A673 (cell line): ENCODE measurements at regions not wholly inside any gene's neighbourhood (a gene's known extent, or its start where the extent isn't known, plus 50 kb on each side); places are given as distances from the start of the nearest gene placed in this dataset.

Experiments
- BruUV-seq: library from RNA; stranded (reverse); fragments of 400-500 nt; replicated peaks from 2 replicates; lab custom pipeline; 2021; lab: Mats Ljungman, UMichigan
- CTCF ChIA-PET: fragments of 300-600 bp; sonication (Branson Sonifier 250); formaldehyde crosslinking; loops from one replicate; lab custom pipeline; 2022; ENCODE audit warnings: antibody characterized with exemption; lab: Charles Lee
- POLR2A ChIA-PET: fragments of 300-600 bp; sonication (Branson Sonifier 250); formaldehyde crosslinking; loops from one replicate; lab custom pipeline; 2022; ENCODE audit warnings: antibody characterized with exemption; ENCODE audit not compliant: low non-redundant PET; lab: Charles Lee
- DNase-seq: peaks from one replicate; pipeline ENCODE4 v3.0.0-alpha.2; 2015; ENCODE audit warnings: low spot score
- H3K27ac ChIP-seq: fragments of 200-600 bp; sonication (generic); 2 replicates; pipeline ENCODE4 v1.5.1; 2016; ENCODE audit warnings: mixed run types, low read depth, mild to moderate bottlenecking, mixed read lengths, antibody characterized with exemption, low read length; ENCODE audit not compliant: poor library complexity, severe bottlenecking
- H3K27me3 ChIP-seq: fragments of 200-600 bp; sonication (generic); replicated peaks from 2 replicates; pipeline ENCODE4 v1.6.1; 2017; ENCODE audit warnings: mixed run types, low read depth, mild to moderate bottlenecking, mixed read lengths, antibody characterized with exemption, low read length; ENCODE audit not compliant: insufficient read depth, poor library complexity
- H3K36me3 ChIP-seq: fragments of 200-600 bp; sonication (generic); 2 replicates; pipeline ENCODE4 v1.6.1; 2016; ENCODE audit warnings: mixed run types, mild to moderate bottlenecking, mixed read lengths, antibody characterized with exemption, low read length; ENCODE audit not compliant: insufficient read depth, poor library complexity, severe bottlenecking
- H3K4me1 ChIP-seq: fragments of 200-600 bp; sonication (generic); 2 replicates; pipeline ENCODE4 v1.6.1; 2017; ENCODE audit warnings: mixed run types, mild to moderate bottlenecking, mixed read lengths, antibody characterized with exemption, low read length; ENCODE audit not compliant: insufficient read depth, poor library complexity, severe bottlenecking
- H3K4me3 ChIP-seq: fragments of 200-600 bp; sonication (generic); 2 replicates; pipeline ENCODE4 v1.5.1; 2016; ENCODE audit warnings: low read depth, mixed run types, mild to moderate bottlenecking, mixed read lengths, low read length; ENCODE audit not compliant: poor library complexity, severe bottlenecking
- H3K9me3 ChIP-seq: fragments of 200-600 bp; sonication (generic); 2 replicates; pipeline ENCODE4 v1.6.1; 2016; ENCODE audit warnings: mixed run types, low read depth, mild to moderate bottlenecking, mixed read lengths, antibody characterized with exemption, low read length; ENCODE audit not compliant: poor library complexity, severe bottlenecking
- CTCF ChIP-seq: fragments of 300-800, 200-600 bp; sonication (generic); conservative IDR thresholded peaks from 2 replicates; pipeline ENCODE4 v1.5.1; 2017; ENCODE audit warnings: low read depth, mild to moderate bottlenecking, antibody characterized with exemption, low read length, moderate library complexity, mixed read lengths
- EZH2 ChIP-seq: fragments of 200-600 bp; sonication (generic); IDR thresholded peaks from 2 replicates; pipeline ENCODE4 v1.6.1; 2017; ENCODE audit warnings: borderline replicate concordance, low read depth, mild to moderate bottlenecking, mixed read lengths, antibody characterized with exemption, low read length; ENCODE audit not compliant: poor library complexity, severe bottlenecking
- intact Hi-C: fragments of 100-400 bp; cut with micrococcal nuclease; formaldehyde crosslinking; loops from one replicate; pipeline ENCODE4 v1.10.0; 2022; ENCODE audit not compliant: unreplicated experiment

DNA sequence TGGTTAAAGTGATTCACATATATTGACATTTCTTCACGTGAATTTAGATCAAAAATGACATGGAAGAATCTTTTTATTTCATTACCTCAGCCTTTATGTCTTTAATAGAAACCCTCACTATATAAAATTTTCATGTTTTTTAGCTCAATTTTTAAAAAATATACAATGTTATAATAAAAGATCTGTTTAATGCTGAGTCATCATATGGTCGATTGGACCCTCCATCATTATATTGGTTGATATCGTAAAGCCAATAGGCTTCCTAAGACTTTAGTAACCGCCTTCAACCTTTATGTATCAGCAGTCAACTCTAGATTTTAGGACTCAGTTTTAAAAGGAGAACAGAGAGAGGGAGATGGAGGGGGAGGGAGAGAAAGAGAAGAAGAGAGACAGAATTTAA lies 162.3 kb upstream of the FERD3L start:
- POLR2A ChIA-PET, result no interaction called here
- DNase-seq, result no peak
- CTCF ChIA-PET, result no interaction called here
- Histone ChIP-seq H3K27me3 (no peaks in the 10 kb centered on the region), H3K27ac (no peak overlapping the region), H3K4me1 (no peaks in the 10 kb centered on the region), H3K36me3 (no peaks in the 10 kb centered on the region), H3K9me3 (no peaks in the 10 kb centered on the region), H3K4me3 (no peak overlapping the region)
- TF ChIP-seq CTCF (no peak), EZH2 (no peak)
- intact Hi-C loops, result no loop called here
- BruUV-seq, result no TSS peak

DNA sequence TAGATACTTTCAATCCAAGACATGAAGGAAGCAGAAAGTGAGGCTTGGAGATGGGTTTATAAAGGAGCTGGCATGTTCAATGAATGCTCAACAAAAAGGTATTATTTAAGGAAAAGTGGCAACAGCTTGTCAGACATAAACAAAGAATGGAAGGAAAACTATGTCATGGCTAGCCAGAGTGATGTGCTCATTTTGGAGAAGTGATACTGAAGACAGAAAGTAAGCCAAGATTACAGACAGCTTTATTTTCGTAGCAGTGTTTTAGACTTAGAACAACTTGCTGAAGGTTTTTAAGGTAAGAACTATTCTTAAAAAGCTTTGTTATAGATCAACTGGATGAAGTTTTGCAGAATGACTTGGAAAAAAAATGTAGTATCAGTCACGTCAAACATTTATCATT lies 160.5 kb upstream of the FERD3L start:
- TF ChIP-seq EZH2, result no peak
- TF ChIP-seq CTCF, result no peak
- Histone ChIP-seq H3K4me3 (no peak overlapping the region), H3K27ac (no peak overlapping the region), H3K9me3 (no peaks in the 10 kb centered on the region), H3K4me1 (no peaks in the 10 kb centered on the region), H3K36me3 (no peaks in the 10 kb centered on the region), H3K27me3 (no peaks in the 10 kb centered on the region)
- POLR2A ChIA-PET, result no interaction called here
- no peak for DNase-seq
- CTCF ChIA-PET, result no interaction called here
- no TSS peak for BruUV-seq
- intact Hi-C loops, result no loop called here

DNA sequence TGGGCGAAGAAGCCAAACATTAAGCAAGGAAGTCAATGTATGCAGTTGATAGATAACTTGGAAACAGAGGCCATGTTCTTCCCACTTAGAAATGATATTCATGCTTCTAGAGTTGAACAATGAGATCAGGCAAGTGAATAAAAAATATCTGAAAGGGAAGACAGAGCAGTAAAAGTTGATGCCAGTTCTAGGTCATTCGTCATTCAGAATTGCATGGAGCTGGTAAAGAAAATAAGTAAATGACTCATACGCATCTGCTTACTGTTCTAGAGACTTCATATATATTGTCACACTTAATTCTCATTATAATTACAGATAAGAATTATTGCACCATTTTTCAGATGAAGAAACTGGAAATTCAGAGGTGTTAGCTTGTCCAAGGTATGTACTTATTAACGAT lies 158.9 kb upstream of the FERD3L start:
- no peak for DNase-seq
- H3K27ac ChIP-seq, result no peak overlapping the region
- H3K4me1 ChIP-seq, result no peaks in the 10 kb centered on the region
- ChIA-PET CTCF (no interaction called here), POLR2A (no interaction called here)
- TF ChIP-seq CTCF (no peak), EZH2 (no peak)
- H3K36me3 ChIP-seq, result no peaks in the 10 kb centered on the region
- intact Hi-C loops, result no loop called here
- BruUV-seq, result no TSS peak
- H3K9me3 ChIP-seq, result no peaks in the 10 kb centered on the region
- no peak overlapping the region for H3K4me3 ChIP-seq
- no peaks in the 10 kb centered on the region for H3K27me3 ChIP-seq
